ENCODE measurements at regions not wholly inside any gene's neighbourhood (a gene's known extent, or its start where the extent isn't known, plus 50 kb on each side); places are given as distances from the start of the nearest gene placed in this dataset.

- TF ChIP-seq GATA2 (IDR thresholded peaks at IDR 0.05; ENCODE audit: low read depth, low read length): no peak
- no peak for TF ChIP-seq GATA3 (IDR thresholded peaks at IDR 0.05; ENCODE audit: low read depth, low read length)
These were observed 556.1 kb upstream of the ZNF608 start for GRCh38 chr5:125302577-125302976.

Data from SH-SY5Y (cell line).